Liver (tissue), 8 donors: ENCODE measurements at regions not wholly inside any gene's neighbourhood (a gene's known extent, or its start where the extent isn't known, plus 50 kb on each side); places are given as distances from the start of the nearest gene placed in this dataset.

Source experiments
- DNase-seq: peaks from one replicate; pipeline ENCODE4 v3.0.0-alpha.2; 2017; ENCODE audit warnings: low spot score
- H3K27ac ChIP-seq, 2 donors: one replicate each; pipeline ENCODE4 v1.7.0; 2013; ENCODE audit warnings: inconsistent platforms in 2 of 2, low read length in 2 of 2, control low read depth in 1 of 2, low read depth in 1 of 2, mild to moderate bottlenecking in 1 of 2
- H3K27me3 ChIP-seq, 4 donors: one replicate each; pipeline versions ENCODE4 v1.6.1 to v1.7.0; 2013; ENCODE audit warnings: low read length in 3 of 4, inconsistent platforms in 1 of 4, mild to moderate bottlenecking in 1 of 4, moderate library complexity in 1 of 4; ENCODE audit not compliant: control insufficient read depth in 4 of 4, insufficient read depth in 4 of 4
- H3K36me3 ChIP-seq, 4 donors: one replicate each; pipeline versions ENCODE4 v1.6.1 to v1.7.0; 2013; ENCODE audit warnings: low read length in 3 of 4, mild to moderate bottlenecking in 3 of 4, low read depth in 1 of 4, moderate library complexity in 1 of 4; ENCODE audit not compliant: control insufficient read depth in 4 of 4, insufficient read depth in 3 of 4
- H3K4me1 ChIP-seq, 4 donors: one replicate each; pipeline versions ENCODE4 v1.6.1 to v1.7.0; 2013; ENCODE audit warnings: low read length in 3 of 4, mild to moderate bottlenecking in 3 of 4, moderate library complexity in 1 of 4; ENCODE audit not compliant: control insufficient read depth in 4 of 4, insufficient read depth in 4 of 4
- H3K4me3 ChIP-seq, 3 donors: one replicate each; pipeline versions ENCODE4 v1.6.1 to v1.7.0; 2013; ENCODE audit warnings: low read length in 3 of 3, control low read depth in 1 of 3, low read depth in 1 of 3, mild to moderate bottlenecking in 1 of 3
- H3K9ac ChIP-seq, 2 donors: one replicate each; pipeline ENCODE4 v1.7.0; 2013; ENCODE audit warnings: low read length in 2 of 2, mild to moderate bottlenecking in 2 of 2, moderate library complexity in 2 of 2, control low read depth in 1 of 2, low read depth in 1 of 2
- H3K9me3 ChIP-seq, 4 donors: one replicate each; pipeline versions ENCODE4 v1.6.1 to v1.7.0; 2013; ENCODE audit warnings: low read length in 3 of 4; ENCODE audit not compliant: control insufficient read depth in 4 of 4
- EGR1 ChIP-seq, 2 donors: IDR thresholded peaks; 2 replicates each; pipeline ENCODE4 v1.6.1; 2016 to 2018; ENCODE audit warnings: antibody characterized with exemption in 2 of 2, low read depth in 2 of 2
- FOXA1 ChIP-seq: IDR thresholded peaks from 2 replicates; pipeline ENCODE4 v1.6.1; 2016; ENCODE audit warnings: antibody characterized with exemption
- FOXA2 ChIP-seq: IDR thresholded peaks from 2 replicates; pipeline ENCODE4 v1.6.1; 2016; ENCODE audit warnings: antibody characterized with exemption
- GABPA ChIP-seq, 2 donors: IDR thresholded peaks in 1 of 2; conservative IDR thresholded peaks in 1 of 2; 2 replicates each; pipeline ENCODE4 v1.6.1; 2016; ENCODE audit warnings: antibody characterized with exemption in 2 of 2, mild to moderate bottlenecking in 1 of 2, moderate library complexity in 1 of 2
- HNF4A ChIP-seq, 2 donors: conservative IDR thresholded peaks; 2 replicates each; pipeline ENCODE4 v1.6.1; 2016; ENCODE audit warnings: antibody characterized with exemption in 2 of 2, mild to moderate bottlenecking in 2 of 2
- HNF4G ChIP-seq: IDR thresholded peaks from 2 replicates; pipeline ENCODE4 v1.6.1; 2016; ENCODE audit warnings: antibody characterized with exemption
- JUND ChIP-seq, 2 donors: IDR thresholded peaks; 2 replicates each; pipeline ENCODE4 v1.6.1; 2016; ENCODE audit warnings: antibody characterized with exemption in 2 of 2
- NR2F2 ChIP-seq: IDR thresholded peaks from 2 replicates; pipeline ENCODE4 v1.6.1; 2016; ENCODE audit warnings: antibody characterized with exemption
- RAD21 ChIP-seq, 2 donors: IDR thresholded peaks; 2 replicates each; pipeline ENCODE4 v1.6.1; 2016; ENCODE audit warnings: antibody characterized with exemption in 2 of 2, mild to moderate bottlenecking in 2 of 2
- RXRA ChIP-seq, 2 donors: IDR thresholded peaks; 2 replicates each; pipeline ENCODE4 v1.6.1; 2017 to 2018; ENCODE audit warnings: antibody characterized with exemption in 2 of 2, mild to moderate bottlenecking in 1 of 2
- SP1 ChIP-seq: IDR thresholded peaks from 2 replicates; pipeline ENCODE4 v1.6.1; 2018; ENCODE audit warnings: antibody characterized with exemption, mild to moderate bottlenecking
- TAF1 ChIP-seq: conservative IDR thresholded peaks from 2 replicates; pipeline ENCODE4 v1.6.1; 2016; ENCODE audit warnings: antibody characterized with exemption, mild to moderate bottlenecking
- YY1 ChIP-seq: IDR thresholded peaks from 2 replicates; pipeline ENCODE4 v1.6.1; 2016; ENCODE audit warnings: antibody characterized with exemption, mild to moderate bottlenecking
- WGBS: extraction: QIAGEN DNeasy Blood & Tissue Kit; methylation state at CpG from one replicate; pipeline ENCODE4 v1.1.7; 2013; 5-methylcytosine and 5-hydroxymethylcytosine counted together
- TF ChIP-seq, protein P1 (sequence below): IDR thresholded peaks from 2 replicates; pipeline ENCODE4 v1.6.1; 2016; ENCODE audit warnings: antibody characterized with exemption
- TF ChIP-seq, protein P2 (sequence below): IDR thresholded peaks from 2 replicates; pipeline ENCODE4 v1.6.1; 2016; ENCODE audit warnings: antibody characterized with exemption, mild to moderate bottlenecking
- TF ChIP-seq, protein P3 (sequence below): IDR thresholded peaks from 2 replicates; pipeline ENCODE4 v1.6.1; 2016; ENCODE audit warnings: antibody characterized with exemption
- TF ChIP-seq, protein P4 (sequence below): IDR thresholded peaks from 2 replicates; pipeline ENCODE4 v1.6.1; 2016; ENCODE audit warnings: antibody characterized with exemption
- TF ChIP-seq, protein P5 (sequence below): fragments of 150-350 bp; IDR thresholded peaks from 2 replicates; pipeline ENCODE4 v1.5.1; 2017; ENCODE audit warnings: improper control_type of control experiment, low read depth, low read length; ENCODE audit not compliant: missing input control
- donor health status: healthy.
- donor health status: healthy.
- donor health status: healthy.
- donor health status: healthy.
- donor health status: healthy.

DNA sequence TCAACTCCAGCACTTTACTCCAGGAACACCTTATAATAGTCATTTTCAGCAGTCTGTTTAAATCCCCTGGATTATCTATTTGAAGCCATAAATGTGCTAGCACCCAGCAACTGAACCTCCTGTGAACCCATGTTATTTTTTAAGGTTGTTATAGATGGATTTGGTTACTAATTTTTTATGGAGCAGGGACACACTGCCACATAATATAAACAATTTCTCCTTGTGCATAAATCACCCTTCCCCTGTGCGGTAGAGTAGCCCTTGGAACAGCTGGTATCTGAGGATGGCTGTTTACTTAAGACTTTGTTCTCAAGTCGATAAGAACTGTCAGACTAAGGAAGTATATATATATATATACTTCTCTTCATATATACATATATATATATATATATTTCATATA, 367.4 kb downstream of the EPHA4 start:
- no peak for DNase-seq
- H3K4me1 ChIP-seq = no peaks in the 10 kb centered on the region
- H3K36me3 ChIP-seq = no peaks in the 10 kb centered on the region
- H3K9me3 ChIP-seq = no peaks in the 10 kb centered on the region
- H3K27ac ChIP-seq = no peak overlapping the region
- WGBS = 28% methylated on average over 2 of the region's 2 CpGs
- H3K9ac ChIP-seq = no peak overlapping the region
- no peak overlapping the region for H3K4me3 ChIP-seq
- TF ChIP-seq HNF4G (no peak), NR2F2 (no peak), RAD21 (IDR thresholded peaks at IDR 0.05) (no peak), JUND (IDR thresholded peaks at IDR 0.05) (no peak), HNF4A (conservative IDR thresholded peaks at IDR 0.05) (no peak), RXRA (IDR thresholded peaks at IDR 0.05) (no peak), TAF1 (no peak), YY1 (no peak), SP1 (no peak), FOXA1 (no peak), EGR1 (IDR thresholded peaks at IDR 0.05; ENCODE audit: low read depth in 2 of 2) (no peak), FOXA2 (no peak), GABPA (IDR thresholded peaks at IDR 0.05 in 1 of 2, conservative IDR thresholded peaks at IDR 0.05 in 1 of 2) (no peak)
- TF ChIP-seq, protein P1, sequence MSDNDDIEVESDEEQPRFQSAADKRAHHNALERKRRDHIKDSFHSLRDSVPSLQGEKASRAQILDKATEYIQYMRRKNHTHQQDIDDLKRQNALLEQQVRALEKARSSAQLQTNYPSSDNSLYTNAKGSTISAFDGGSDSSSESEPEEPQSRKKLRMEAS = no peak
- TF ChIP-seq, protein P2, sequence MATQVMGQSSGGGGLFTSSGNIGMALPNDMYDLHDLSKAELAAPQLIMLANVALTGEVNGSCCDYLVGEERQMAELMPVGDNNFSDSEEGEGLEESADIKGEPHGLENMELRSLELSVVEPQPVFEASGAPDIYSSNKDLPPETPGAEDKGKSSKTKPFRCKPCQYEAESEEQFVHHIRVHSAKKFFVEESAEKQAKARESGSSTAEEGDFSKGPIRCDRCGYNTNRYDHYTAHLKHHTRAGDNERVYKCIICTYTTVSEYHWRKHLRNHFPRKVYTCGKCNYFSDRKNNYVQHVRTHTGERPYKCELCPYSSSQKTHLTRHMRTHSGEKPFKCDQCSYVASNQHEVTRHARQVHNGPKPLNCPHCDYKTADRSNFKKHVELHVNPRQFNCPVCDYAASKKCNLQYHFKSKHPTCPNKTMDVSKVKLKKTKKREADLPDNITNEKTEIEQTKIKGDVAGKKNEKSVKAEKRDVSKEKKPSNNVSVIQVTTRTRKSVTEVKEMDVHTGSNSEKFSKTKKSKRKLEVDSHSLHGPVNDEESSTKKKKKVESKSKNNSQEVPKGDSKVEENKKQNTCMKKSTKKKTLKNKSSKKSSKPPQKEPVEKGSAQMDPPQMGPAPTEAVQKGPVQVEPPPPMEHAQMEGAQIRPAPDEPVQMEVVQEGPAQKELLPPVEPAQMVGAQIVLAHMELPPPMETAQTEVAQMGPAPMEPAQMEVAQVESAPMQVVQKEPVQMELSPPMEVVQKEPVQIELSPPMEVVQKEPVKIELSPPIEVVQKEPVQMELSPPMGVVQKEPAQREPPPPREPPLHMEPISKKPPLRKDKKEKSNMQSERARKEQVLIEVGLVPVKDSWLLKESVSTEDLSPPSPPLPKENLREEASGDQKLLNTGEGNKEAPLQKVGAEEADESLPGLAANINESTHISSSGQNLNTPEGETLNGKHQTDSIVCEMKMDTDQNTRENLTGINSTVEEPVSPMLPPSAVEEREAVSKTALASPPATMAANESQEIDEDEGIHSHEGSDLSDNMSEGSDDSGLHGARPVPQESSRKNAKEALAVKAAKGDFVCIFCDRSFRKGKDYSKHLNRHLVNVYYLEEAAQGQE = no peak
- TF ChIP-seq, protein P3, sequence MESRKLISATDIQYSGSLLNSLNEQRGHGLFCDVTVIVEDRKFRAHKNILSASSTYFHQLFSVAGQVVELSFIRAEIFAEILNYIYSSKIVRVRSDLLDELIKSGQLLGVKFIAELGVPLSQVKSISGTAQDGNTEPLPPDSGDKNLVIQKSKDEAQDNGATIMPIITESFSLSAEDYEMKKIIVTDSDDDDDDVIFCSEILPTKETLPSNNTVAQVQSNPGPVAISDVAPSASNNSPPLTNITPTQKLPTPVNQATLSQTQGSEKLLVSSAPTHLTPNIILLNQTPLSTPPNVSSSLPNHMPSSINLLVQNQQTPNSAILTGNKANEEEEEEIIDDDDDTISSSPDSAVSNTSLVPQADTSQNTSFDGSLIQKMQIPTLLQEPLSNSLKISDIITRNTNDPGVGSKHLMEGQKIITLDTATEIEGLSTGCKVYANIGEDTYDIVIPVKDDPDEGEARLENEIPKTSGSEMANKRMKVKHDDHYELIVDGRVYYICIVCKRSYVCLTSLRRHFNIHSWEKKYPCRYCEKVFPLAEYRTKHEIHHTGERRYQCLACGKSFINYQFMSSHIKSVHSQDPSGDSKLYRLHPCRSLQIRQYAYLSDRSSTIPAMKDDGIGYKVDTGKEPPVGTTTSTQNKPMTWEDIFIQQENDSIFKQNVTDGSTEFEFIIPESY = no peak
- TF ChIP-seq, protein P4, sequence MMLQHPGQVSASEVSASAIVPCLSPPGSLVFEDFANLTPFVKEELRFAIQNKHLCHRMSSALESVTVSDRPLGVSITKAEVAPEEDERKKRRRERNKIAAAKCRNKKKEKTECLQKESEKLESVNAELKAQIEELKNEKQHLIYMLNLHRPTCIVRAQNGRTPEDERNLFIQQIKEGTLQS = no peak
- TF ChIP-seq, protein P5, sequence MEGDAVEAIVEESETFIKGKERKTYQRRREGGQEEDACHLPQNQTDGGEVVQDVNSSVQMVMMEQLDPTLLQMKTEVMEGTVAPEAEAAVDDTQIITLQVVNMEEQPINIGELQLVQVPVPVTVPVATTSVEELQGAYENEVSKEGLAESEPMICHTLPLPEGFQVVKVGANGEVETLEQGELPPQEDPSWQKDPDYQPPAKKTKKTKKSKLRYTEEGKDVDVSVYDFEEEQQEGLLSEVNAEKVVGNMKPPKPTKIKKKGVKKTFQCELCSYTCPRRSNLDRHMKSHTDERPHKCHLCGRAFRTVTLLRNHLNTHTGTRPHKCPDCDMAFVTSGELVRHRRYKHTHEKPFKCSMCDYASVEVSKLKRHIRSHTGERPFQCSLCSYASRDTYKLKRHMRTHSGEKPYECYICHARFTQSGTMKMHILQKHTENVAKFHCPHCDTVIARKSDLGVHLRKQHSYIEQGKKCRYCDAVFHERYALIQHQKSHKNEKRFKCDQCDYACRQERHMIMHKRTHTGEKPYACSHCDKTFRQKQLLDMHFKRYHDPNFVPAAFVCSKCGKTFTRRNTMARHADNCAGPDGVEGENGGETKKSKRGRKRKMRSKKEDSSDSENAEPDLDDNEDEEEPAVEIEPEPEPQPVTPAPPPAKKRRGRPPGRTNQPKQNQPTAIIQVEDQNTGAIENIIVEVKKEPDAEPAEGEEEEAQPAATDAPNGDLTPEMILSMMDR = no peak
- H3K27me3 ChIP-seq = no peaks in the 10 kb centered on the region
